ENCODE measurements at regions not wholly inside any gene's neighbourhood (a gene's known extent, or its start where the extent isn't known, plus 50 kb on each side); places are given as distances from the start of the nearest gene placed in this dataset.

DNA sequence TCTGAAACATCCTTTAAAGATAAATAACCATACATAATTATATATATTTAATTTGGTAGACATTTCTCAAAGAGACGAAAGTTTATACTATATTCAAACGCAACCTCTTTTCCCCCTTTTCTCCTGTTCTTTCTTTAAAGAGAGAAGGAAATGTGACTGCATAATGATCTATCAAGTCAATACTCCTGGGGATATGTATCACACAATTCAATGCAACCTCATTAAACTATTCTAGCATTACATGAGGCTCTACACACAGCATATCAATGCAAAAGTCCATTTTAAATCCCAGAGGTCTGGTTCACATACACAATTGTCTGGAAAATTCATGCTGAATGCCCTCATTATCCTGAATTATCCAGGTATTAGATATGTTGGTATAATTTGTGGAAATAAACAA, 330.7 kb downstream of the LMX1A start:
- Mint-ChIP-seq H3K9me3 (peaks cover 29% of the 10 kb centered on the region), H3K36me3 (ENCODE audit: low read depth) (peaks cover 14% of the 10 kb centered on the region), H3K4me3 (no peak overlapping the region), H3K27me3 (ENCODE audit: insufficient read depth, low read depth, poor library complexity) (no peaks in the 10 kb centered on the region), H3K27ac (no peak overlapping the region), H3K4me1 (no peaks in the 10 kb centered on the region; the same call in 2 of the 3 replicates)
- Histone ChIP-seq H3K27ac (ENCODE audit: low read depth) (no peak overlapping the region), H2AFZ (no peak overlapping the region), H3F3A (replicated peaks; ENCODE audit: low read depth) (no peaks in the 10 kb centered on the region), H3K4me1 (ENCODE audit: insufficient read depth) (no peaks in the 10 kb centered on the region), H4K20me1 (replicated peaks; ENCODE audit: insufficient read depth) (no peaks in the 10 kb centered on the region), H3K79me2 (replicated peaks; ENCODE audit: insufficient read depth) (no peaks in the 10 kb centered on the region), H3K4me2 (no peak overlapping the region), H3K36me3 (ENCODE audit: insufficient read depth) (0 out of 2 replicates have a peak, but pooled peaks cover 7% of the 10 kb centered on the region), H3K9me2 (ENCODE audit: insufficient read depth) (0 out of 2 replicates have a peak, but pooled peaks cover 6% of the 10 kb centered on the region), H3K4me3 (no peak overlapping the region), H3K27me3 (ENCODE audit: insufficient read depth) (no peaks in the 10 kb centered on the region)
- no peak for ATAC-seq
- TF ChIP-seq ZNF114 (CRISPR knock-in tag; IDR thresholded peaks at IDR 0.05) = no peak
- TF ChIP-seq REST (IDR thresholded peaks at IDR 0.05; ENCODE audit: unreplicated experiment) = no peak
- TF ChIP-seq STAT1 (IDR thresholded peaks at IDR 0.05; ENCODE audit: unreplicated experiment) = no peak
- TF ChIP-seq NANOG (IDR thresholded peaks at IDR 0.05; ENCODE audit: borderline replicate concordance) = no peak
- TF ChIP-seq, protein P1, sequence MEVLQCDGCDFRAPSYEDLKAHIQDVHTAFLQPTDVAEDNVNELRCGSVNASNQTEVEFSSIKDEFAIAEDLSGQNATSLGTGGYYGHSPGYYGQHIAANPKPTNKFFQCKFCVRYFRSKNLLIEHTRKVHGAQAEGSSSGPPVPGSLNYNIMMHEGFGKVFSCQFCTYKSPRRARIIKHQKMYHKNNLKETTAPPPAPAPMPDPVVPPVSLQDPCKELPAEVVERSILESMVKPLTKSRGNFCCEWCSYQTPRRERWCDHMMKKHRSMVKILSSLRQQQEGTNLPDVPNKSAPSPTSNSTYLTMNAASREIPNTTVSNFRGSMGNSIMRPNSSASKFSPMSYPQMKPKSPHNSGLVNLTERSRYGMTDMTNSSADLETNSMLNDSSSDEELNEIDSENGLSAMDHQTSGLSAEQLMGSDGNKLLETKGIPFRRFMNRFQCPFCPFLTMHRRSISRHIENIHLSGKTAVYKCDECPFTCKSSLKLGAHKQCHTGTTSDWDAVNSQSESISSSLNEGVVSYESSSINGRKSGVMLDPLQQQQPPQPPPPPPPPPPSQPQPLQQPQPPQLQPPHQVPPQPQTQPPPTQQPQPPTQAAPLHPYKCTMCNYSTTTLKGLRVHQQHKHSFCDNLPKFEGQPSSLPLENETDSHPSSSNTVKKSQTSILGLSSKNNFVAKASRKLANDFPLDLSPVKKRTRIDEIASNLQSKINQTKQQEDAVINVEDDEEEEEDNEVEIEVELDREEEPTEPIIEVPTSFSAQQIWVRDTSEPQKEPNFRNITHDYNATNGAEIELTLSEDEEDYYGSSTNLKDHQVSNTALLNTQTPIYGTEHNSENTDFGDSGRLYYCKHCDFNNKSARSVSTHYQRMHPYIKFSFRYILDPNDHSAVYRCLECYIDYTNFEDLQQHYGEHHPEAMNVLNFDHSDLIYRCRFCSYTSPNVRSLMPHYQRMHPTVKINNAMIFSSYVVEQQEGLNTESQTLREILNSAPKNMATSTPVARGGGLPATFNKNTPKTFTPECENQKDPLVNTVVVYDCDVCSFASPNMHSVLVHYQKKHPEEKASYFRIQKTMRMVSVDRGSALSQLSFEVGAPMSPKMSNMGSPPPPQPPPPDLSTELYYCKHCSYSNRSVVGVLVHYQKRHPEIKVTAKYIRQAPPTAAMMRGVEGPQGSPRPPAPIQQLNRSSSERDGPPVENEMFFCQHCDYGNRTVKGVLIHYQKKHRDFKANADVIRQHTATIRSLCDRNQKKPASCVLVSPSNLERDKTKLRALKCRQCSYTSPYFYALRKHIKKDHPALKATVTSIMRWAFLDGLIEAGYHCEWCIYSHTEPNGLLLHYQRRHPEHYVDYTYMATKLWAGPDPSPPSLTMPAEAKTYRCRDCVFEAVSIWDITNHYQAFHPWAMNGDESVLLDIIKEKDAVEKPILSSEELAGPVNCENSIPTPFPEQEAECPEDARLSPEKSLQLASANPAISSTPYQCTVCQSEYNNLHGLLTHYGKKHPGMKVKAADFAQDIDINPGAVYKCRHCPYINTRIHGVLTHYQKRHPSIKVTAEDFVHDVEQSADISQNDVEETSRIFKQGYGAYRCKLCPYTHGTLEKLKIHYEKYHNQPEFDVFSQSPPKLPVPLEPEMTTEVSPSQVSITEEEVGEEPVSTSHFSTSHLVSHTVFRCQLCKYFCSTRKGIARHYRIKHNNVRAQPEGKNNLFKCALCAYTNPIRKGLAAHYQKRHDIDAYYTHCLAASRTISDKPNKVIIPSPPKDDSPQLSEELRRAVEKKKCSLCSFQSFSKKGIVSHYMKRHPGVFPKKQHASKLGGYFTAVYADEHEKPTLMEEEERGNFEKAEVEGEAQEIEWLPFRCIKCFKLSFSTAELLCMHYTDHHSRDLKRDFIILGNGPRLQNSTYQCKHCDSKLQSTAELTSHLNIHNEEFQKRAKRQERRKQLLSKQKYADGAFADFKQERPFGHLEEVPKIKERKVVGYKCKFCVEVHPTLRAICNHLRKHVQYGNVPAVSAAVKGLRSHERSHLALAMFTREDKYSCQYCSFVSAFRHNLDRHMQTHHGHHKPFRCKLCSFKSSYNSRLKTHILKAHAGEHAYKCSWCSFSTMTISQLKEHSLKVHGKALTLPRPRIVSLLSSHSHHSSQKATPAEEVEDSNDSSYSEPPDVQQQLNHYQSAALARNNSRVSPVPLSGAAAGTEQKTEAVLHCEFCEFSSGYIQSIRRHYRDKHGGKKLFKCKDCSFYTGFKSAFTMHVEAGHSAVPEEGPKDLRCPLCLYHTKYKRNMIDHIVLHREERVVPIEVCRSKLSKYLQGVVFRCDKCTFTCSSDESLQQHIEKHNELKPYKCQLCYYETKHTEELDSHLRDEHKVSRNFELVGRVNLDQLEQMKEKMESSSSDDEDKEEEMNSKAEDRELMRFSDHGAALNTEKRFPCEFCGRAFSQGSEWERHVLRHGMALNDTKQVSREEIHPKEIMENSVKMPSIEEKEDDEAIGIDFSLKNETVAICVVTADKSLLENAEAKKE (CRISPR knock-in tag; IDR thresholded peaks at IDR 0.05) = no peak
- TF ChIP-seq POLR2AphosphoS5 (IDR thresholded peaks at IDR 0.05; ENCODE audit: low read depth) = no peak
- TF ChIP-seq ZNF331 (CRISPR knock-in tag; IDR thresholded peaks at IDR 0.05; ENCODE audit: low read depth) = no peak
- no peak for DNase-seq (ENCODE audit: low spot score)

Data from GM23338 (cell line).